Urothelium cell line (cell line): ENCODE measurements at regions not wholly inside any gene's neighbourhood (a gene's known extent, or its start where the extent isn't known, plus 50 kb on each side); places are given as distances from the start of the nearest gene placed in this dataset.
A peak's percentile ranks its signal among the peaks of the same experiment; 100 is the strongest.

Source experiments
- DNase-seq: peaks from one replicate; pipeline ENCODE4 v3.0.0; 2011; ENCODE audit warnings: low spot score, mixed read lengths
- FAIRE-seq: peaks from 2 replicates; lab custom pipeline; 2011; peaks lifted over from hg19 to GRCh38; lab: Jason Lieb, UNC

DNA sequence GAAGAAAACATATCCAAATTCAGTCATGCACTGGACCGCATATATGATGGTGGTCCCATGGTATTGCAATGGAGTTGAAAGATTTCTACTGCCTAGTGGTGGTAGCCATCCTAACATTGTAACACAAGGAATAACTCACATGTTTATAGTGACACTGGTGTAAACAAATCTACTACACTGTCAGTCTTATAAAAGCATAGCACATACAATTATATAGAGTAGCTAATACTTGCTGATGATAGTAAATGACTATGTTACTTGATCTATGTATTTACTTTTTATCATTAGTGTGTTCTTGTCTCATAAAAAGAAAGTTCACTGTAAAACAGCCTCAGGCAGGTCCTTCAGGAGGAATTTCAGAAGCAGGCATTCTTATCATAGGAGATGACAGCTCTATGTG is 96.0 kb upstream of the CDIN1 start:
- DNase-seq (no peak), FAIRE-seq (no peak)

DNA sequence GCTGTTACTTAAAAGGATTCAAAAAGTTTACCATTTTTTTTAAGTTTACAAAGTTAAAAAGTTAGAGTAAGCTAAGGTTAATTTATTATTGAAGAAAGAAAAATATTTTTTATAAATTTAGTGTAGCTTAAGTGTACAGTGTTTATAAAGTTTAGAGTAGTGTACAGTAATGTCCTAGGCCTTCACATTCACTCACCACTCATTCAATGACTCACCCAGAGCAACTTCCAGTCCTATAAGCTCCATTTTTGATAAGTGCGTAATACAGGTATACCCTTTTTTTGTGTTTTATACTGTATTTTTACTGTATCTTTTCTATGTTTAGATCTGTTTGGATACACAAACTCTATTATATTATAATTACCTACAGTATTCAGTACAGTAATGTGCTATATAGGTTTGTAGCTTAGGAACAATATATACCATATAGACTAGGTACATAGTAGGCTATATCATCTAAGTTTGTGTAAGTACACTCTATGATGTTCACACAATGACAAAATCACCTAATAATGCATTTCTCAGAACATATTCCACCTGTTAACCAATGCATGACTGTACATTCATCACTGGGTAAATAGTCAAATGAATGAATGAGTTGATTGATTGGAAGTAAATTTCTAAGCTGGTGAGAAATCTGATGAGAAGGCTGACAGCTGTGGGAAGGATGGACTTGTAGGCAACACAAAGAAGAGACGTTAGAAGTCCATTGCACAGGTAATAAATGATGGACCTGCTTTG is 95.2 kb upstream of the CDIN1 start:
- DNase-seq (no peak), FAIRE-seq (no peak)

DNA sequence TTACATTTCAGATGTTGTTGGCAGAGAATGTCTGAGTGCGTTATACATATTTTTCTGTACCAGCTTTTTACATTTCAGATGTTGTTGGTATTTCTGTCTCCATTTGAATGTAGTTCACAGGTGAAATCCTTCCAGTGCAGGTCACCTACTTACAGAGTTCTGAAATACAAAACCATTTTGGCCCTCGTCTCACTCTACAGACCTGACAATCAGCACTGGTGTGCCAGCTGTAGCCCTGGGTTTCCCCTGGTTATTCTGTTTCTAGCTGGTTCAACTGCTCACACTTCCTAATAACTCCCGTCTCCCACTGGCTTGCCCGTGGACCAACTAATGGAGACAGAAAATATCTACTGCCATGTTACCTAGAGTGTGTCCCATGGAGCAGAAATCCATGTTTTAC is 87.5 kb upstream of the CDIN1 start:
- no peak for DNase-seq
- no peak for FAIRE-seq

DNA sequence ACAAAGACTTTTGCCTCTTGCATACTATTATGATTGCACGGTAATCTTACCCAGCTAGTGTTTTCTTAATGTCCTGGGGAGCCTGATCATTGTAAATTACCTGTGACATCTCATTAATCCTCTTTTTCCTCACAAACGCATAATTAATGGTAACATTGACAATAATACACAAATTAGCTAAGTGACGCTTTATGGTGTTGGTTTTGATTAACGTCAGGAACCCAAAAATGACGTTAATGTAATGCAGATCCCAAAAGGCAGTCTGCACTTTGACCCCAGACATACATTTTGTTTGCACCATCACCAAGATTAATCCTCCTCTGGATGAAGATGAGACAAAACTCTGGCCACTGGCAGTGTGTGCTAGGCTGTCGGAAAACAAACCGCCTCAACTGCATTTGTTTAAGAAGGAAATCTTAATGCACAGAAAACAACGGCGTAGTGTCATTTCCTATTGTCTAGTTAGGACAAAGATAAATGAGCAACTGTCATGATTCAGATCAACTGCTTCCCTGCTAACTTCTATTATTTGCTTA is 83.9 kb upstream of the CDIN1 start:
- FAIRE-seq: no peak
- DNase-seq: no peak

DNA sequence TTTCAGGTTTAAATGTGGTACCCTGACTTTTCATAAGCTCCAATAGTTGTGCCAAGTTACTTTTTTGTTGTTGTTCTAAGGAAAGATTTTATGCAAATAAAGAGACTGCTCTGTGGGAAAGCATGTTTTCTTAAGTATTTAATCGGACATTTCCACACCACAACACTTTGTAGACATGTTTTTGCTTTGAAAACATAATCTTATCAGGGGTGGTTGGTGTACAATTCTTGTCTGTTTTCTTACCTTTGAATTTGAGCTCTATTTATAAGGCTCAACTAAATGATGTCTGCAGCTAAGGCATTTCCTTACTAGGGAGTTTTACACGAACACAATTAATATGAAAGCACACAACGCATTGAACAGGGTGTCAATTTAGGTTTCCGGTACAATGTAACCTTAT is 81.5 kb upstream of the CDIN1 start:
- no peak for DNase-seq
- no peak for FAIRE-seq

DNA sequence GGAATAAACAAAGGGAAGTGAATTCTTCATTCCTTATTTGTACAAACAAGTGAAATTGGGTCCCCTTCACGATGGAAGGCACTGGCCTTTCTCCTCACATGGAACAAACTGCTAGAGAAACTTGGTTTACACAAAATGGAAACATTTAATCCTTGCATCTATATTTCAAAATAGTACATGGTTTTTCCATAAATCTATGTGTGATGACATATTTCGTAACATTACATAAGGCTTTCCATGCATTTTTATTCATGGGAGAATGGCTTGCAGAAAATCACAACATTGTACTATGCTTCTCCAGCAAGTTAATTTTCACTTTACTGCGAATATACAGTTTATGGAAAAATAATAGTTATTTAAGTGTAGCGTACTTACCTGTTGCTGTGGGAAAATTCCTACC is 81.0 kb upstream of the CDIN1 start:
- DNase-seq: no peak
- no peak for FAIRE-seq

DNA sequence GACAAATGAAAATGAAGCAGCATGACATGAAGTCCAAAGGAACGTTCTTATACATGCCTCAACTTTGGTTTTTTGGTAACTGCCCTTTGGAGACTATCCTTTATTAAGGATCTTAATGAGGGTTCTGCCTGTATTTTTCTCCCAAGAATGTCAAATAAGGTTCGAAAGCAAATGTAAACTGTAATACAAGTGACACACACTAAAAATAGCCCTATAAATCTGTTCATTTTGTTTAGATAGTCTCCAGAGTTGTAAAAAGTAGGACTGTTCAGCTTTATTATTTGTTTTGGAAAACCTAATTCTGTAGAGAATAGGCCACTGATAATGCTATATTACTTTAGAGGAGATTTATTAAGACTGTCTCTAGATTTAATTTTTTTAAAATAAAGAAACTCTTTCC is 80.5 kb upstream of the CDIN1 start:
- FAIRE-seq (no peak), DNase-seq (no peak)

DNA sequence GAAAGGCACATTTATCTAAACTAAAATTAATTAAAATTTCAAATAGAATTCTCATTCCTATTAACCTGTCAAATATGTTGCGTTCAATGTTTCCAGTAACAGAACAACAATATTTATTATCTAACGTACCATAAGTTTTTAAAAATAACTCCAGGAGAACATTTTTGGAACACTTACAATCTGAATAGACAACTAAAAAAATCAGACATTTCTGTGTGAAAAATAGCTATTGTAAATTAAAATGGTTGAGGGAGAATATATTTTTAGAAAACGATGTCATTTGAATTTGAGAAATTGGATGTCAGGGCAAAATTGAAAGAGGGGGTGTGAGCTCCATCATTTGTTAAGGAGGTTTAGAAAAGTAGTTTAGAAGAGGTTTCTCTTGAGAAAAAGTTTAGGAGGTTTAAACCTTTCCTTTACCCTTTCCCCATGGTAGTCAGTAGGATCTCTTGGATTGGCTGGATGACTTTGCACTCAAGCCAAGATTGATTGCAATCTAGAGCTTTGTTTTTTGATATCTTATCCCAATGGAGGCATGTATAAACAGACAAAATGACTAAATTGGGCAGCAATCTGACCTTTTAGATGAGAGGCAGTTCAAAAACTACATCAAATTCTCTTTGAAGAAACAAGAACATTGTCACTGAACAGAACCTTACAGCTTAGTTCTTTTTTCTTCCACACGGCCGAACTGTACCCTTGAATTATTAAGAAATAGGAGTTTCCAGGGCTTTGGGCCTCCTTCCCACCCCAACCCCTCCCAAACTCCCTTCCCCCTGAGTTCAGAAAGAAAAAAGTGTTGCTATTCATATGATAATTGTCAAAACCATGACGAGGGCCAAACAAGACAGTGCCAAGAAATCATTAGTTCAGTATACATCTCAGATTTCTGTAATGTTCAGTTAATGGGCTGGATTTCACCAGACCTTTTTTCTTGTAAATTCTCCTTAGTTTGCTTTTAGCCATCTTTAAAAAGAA is 79.7 kb upstream of the CDIN1 start:
- no peak for FAIRE-seq

DNA sequence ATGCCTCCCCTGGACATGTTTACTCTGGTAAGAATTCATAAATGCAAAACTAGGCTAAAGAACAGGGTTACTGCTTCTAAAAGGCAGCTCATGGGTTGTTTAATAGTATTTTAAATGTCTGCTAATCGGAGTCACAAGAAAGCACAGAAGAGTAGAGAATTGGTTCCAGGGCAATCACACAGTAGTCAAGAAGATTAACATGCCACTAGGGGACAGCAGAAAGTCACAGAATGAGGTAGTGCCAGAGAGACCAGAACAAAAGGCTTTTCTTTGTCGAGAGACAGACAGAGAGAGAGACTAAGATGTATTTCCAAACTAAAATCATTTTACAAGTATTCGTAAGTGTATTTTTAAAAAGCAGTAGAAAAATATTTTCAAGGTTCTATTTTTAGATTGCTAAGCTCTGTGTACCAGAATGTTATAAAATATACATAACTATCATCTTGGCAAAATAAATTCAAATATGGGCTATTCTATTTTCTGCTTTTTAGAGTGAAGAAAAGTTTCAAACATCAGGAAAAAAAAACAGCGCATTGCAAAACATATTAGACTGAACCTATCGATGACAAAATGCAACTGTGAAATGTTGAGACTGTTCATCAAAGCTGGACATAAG is 78.3 kb upstream of the CDIN1 start:
- FAIRE-seq (no peak), DNase-seq (peak; percentile 33)

More for the DNA sequence above, 79.7 kb upstream of the CDIN1 start:
- no peak for DNase-seq

DNA sequence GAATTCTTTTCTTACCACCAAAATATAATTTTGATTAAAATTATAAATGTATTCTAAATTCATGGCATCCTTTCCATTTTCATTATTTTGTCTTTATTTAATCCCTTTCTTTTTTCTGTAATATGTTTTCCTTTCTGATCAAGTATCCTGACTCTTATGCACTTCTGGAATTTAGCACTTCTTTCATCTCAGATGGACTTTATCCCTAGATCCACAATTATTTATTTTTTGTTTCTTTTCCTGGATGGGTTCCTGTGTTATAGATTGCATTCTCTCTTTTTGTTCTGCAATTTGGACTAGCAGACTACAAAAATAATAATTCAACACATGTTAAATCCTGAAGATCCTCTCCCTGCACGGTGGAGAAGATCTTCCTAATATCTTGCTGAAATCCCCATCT is 76.9 kb upstream of the CDIN1 start:
- FAIRE-seq: no peak
- no peak for DNase-seq

DNA sequence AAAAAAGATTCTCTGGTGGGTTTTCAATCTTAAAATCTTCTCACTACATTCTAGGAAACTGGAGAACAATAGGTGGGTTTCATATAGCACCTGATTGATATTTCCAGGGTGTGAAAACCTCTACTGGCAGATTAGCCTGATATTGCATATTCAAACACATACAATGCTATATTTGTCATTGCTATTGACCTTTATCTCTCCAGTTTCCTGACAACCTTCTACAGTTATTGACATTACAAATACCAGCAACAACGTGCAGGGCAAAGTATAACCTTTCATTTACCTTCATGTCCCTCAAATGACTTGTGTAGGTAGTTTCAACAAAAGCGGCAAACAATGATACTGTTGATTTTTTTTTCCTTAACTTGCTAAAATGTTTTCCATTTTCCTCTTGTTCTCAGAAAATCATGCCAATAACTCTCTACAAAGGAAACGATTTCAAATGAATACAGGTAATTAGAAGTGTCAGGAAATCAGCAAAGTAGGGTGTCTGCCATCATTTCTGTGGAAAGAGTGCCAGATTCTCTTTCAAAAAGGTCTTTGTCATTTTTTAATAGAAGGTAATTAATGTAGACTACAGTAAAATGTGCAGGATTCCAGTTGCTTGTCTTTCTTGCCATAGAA is 72.6 kb upstream of the CDIN1 start:
- FAIRE-seq (no peak), DNase-seq (no peak)

DNA sequence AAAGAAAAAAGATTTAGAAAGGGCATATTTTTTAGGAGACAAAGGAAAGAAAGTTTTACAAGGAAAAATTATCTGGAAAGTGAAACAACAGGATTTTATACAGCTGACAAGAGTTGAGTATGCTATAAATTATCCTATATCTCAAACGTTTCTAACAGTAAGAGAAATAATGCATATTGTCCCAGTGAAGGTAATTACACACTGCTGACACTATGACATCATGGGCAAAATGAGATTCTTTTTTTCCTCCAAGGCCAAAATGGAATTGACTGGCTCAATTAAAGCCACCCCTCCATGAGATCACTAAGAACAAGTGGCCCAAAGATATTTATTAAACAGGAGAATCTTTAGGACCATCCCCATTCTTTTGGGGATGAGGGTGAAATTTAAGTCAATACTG is 72.0 kb upstream of the CDIN1 start:
- FAIRE-seq: no peak
- DNase-seq: no peak

DNA sequence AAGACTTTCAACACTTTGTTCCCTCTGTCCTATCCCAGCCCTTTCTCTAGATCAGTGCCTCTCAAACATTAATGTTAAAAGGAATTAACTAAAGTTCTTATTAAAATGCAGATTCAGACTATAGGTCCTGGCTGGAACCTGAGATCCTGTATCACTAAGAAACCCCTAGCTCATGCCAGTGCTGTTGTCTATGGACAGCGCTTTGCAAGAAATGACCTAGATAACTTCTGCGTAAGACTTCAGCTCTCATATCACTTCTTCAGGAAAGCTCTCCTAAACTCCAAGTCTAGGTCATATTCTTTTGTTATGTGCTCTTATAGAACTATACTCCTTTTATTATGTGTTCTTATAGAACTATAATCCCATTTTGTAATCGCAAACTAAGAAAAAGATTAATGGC is 67.8 kb upstream of the CDIN1 start:
- FAIRE-seq: no peak

DNA sequence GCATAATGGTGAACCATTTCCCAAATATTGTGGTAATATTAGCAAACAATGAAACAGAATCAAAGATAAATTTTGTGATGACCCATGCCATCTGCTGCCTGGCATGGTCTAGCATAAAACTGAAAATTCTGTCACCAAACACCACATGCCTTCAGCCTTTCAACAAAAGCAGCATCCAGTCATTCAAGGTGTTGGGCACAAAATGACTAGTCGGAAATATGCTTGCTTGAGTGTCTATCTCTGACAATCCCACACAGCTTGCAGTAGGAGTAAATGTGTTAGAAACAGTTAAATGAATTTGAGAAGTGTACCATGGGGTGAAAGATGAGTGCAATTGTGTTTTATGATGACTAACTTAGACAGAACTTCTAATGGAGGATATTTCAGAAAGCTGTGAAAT is 61.7 kb upstream of the CDIN1 start:
- no peak for FAIRE-seq

More for the DNA sequence above, 67.8 kb upstream of the CDIN1 start:
- DNase-seq: no peak

DNA sequence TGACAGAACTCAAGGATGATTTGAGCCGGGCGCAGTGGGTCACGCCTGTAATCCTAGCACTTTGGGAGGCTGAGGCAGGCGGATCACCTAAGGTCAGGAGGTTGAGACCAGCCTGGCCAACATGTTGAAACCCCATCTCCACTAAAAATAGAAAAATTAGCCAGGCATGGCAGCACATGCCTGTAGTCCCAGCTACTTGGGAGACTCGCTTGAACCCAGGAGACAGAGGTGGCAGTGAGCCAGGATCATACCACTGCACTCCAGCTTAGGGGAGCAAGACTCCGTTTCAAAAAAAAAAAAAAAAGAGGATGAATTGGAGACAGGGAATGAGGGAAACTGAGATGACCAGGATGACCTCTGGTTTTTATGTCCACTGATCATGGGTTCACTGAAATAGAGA is 60.4 kb upstream of the CDIN1 start:
- DNase-seq (no peak), FAIRE-seq (no peak)

More for the DNA sequence above, 61.7 kb upstream of the CDIN1 start:
- DNase-seq: no peak

DNA sequence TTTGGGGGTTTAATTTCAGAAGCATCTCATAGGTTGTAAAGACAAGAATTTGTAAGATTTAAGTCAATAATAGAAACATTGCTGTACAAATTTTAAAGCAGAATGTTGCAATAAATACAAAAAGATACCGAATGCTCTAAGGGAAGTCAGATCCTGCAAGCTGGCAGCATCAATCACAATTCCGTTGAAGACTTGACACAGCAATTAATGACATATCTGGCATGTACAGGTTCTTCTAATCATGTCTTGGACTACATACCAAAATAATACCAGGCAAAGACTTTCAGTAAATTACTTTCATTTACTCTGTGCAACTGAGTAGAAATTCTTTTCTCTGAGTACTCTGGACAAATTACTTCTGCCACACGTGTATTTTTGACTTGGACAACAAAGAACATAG is 54.0 kb upstream of the CDIN1 start:
- DNase-seq (no peak), FAIRE-seq (no peak)

DNA sequence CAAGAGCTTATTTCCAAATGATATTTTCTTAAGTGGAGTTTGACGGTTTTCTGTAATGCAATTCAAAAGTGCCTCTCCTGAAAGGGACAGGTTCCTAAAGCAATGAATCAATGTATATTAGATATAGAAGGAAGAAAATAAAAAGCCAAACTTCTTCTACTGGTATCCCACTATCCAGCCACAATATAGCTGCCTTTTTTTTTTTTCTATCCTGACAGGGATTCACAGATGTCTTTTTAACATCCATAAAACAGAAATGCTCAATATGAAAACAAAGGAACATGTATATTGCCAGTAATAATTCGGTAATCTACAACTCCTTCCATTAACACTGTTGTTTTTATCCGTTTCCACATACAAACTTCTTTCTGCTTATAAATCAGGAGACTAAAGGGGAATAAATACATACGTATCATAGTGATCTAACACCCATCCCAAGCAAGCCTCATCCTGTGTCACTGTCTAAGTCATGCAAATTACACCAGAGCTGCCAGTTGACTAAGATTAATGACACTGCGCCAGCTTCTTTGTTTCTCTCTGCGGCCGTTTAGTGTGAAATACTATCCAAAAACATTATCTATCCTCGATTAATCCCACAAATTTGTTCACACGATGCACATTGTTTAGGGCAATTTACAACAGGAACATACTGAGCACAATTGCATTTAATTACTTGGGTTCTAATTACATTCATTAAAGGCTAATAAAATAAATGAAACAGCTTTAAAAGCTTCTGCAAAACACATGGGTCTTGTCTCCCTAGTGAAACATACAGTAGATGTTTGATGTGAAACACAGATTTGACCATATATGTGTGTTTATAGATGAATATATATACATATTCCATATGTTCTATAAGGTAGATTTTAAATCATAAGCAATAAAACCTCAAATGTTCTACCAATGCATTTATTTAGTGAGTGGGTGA is 51.9 kb upstream of the CDIN1 start:
- FAIRE-seq: no peak
- DNase-seq: no peak

DNA sequence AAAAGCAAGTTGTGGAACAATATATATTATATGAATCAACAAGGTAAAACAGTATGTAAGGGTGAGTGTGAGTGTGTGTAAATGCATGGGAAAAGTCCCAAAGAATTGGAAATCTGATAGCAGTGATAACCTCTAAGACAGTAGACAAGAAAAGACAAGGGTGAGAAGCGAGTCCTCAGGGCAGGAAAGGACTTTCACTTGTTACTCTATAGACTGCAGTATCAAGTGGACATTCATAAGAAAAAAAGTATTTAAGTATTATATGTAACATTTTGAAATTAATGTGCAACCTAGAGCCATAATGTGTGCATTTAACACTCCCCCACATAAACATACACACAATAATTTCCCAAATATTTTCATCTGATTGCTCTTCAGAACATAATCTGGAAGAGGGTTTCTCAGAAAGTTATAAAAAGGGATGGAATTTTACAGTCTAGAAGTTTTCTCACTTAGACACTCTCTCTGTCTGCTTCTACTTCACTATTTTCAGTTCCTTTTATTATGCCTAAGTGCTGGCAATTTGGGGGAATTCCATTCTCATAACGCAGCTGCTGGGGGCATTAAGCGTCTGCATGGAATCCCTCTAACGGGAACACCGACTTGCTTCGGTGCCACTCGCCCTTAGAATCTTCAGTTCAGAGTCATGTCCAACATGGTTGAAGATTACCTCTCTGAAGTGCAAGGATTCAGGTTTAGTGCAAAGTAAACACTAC is 50.0 kb upstream of the CDIN1 start:
- DNase-seq (no peak), FAIRE-seq (no peak)
